B cell (primary cell): ENCODE measurements at regions not wholly inside any gene's neighbourhood (a gene's known extent, or its start where the extent isn't known, plus 50 kb on each side); places are given as distances from the start of the nearest gene placed in this dataset.

ENCODE experiments used
- ATAC-seq: fragments of 200-7000 bp; cut with Tn5 transposase; one replicate; pipeline ENCODE4 v1.10.0; 2021; ENCODE audit warnings: low read depth, mild to moderate bottlenecking, moderate number of reproducible peaks, moderate library complexity
- CTCF ChIA-PET: fragments of 350-600 bp; sonication (Branson Sonifier 250); formaldehyde crosslinking; loops from one replicate; lab custom pipeline; 2021; ENCODE audit warnings: antibody characterized with exemption, inconsistent platforms; lab: Charles Lee
- POLR2A ChIA-PET: fragments of 350-600 bp; sonication (Branson Sonifier 250); formaldehyde crosslinking; loops from one replicate; lab custom pipeline; 2021; ENCODE audit warnings: antibody characterized with exemption; lab: Charles Lee
- DNase-seq: peaks from one replicate; pipeline ENCODE4 v3.0.0; 2013
- H2AFZ ChIP-seq: 2 replicates; pipeline ENCODE4 v1.6.1; 2012; ENCODE audit warnings: mild to moderate bottlenecking, low read depth, low read length; ENCODE audit not compliant: insufficient read depth, poor library complexity, severe bottlenecking
- H3K27ac ChIP-seq, 2 donors: 1 replicate in 1 of 2; 2 replicates in 1 of 2; pipeline ENCODE4 v1.5.1; 2012 to 2013; ENCODE audit warnings: low read length in 2 of 2, mild to moderate bottlenecking in 2 of 2, moderate library complexity in 1 of 2
- H3K27me3 ChIP-seq, 4 experiments: fragments of 200-600 bp in 1 of 4; sonication (generic) in 1 of 4; replicated peaks in 1 of 4; 1 replicate in 2 of 4; 2 replicates in 2 of 4; pipeline versions ENCODE4 v1.6.1 to v1.7.0; 2013 to 2016; ENCODE audit warnings: low read length in 3 of 4, mild to moderate bottlenecking in 2 of 4, mixed read lengths in 1 of 4, moderate library complexity in 1 of 4; ENCODE audit not compliant: insufficient read depth in 4 of 4, control insufficient read depth in 3 of 4; ENCODE audit errors: control extremely low read depth in 1 of 4
- H3K36me3 ChIP-seq, 2 experiments: replicated peaks in 1 of 2; 1 replicate in 1 of 2; 2 replicates in 1 of 2; pipeline versions ENCODE4 v1.6.1 to v1.7.1; 2013; ENCODE audit warnings: low read length in 1 of 2; ENCODE audit not compliant: insufficient read depth in 2 of 2, control insufficient read depth in 1 of 2; ENCODE audit errors: control extremely low read depth in 1 of 2, extremely low read depth in 1 of 2
- H3K4me1 ChIP-seq, 2 donors: fragments of 200-600 bp in 1 of 2; sonication (generic) in 1 of 2; 1 replicate in 1 of 2; 2 replicates in 1 of 2; pipeline versions ENCODE4 v1.5.1 to v1.6.1; 2013 to 2017; ENCODE audit warnings: low read length in 2 of 2; ENCODE audit not compliant: control insufficient read depth in 2 of 2, insufficient read depth in 2 of 2
- H3K4me2 ChIP-seq: replicated peaks from 2 replicates; pipeline ENCODE3; 2012; ENCODE audit warnings: mild to moderate bottlenecking, low read depth, low read length; ENCODE audit not compliant: poor library complexity, severe bottlenecking
- H3K4me3 ChIP-seq, 5 experiments: fragments of 200-600 bp in 1 of 5; sonication (generic) in 1 of 5; 1 replicate in 3 of 5; 2 replicates in 2 of 5; pipeline versions ENCODE4 v1.5.1 to v1.7.0; 2011 to 2016; ENCODE audit warnings: low read length in 4 of 5, mild to moderate bottlenecking in 4 of 5, low read depth in 2 of 5, control low read depth in 1 of 5, moderate library complexity in 1 of 5; ENCODE audit not compliant: insufficient read depth in 1 of 5; ENCODE audit errors: control extremely low read depth in 1 of 5, extremely low read depth in 1 of 5
- H3K79me2 ChIP-seq: fragments of 200-600 bp; sonication (generic); one replicate; pipeline ENCODE4 v1.6.0; 2016; ENCODE audit warnings: low read length; ENCODE audit not compliant: control insufficient read depth, insufficient read depth
- H3K9ac ChIP-seq: fragments of 200-600 bp; sonication (generic); 2 replicates; pipeline ENCODE4 v1.6.1; 2017; ENCODE audit warnings: mild to moderate bottlenecking, low read length, moderate library complexity
- H3K9me3 ChIP-seq, 3 donors: one replicate each; pipeline versions ENCODE4 v1.6.1 to v1.7.1; 2013; ENCODE audit warnings: low read length in 2 of 3; ENCODE audit not compliant: control insufficient read depth in 2 of 3, insufficient read depth in 1 of 3; ENCODE audit errors: control extremely low read depth in 1 of 3
- H4K20me1 ChIP-seq: 2 replicates; pipeline ENCODE4 v1.6.0; 2012; ENCODE audit warnings: mild to moderate bottlenecking, low read length; ENCODE audit not compliant: insufficient read depth, control insufficient read depth, poor library complexity, severe bottlenecking
- H3K27ac Mint-ChIP-seq: one replicate; pipeline ENCODE4 v1.8.0; 2021; ENCODE audit warnings: mixed read lengths
- H3K27me3 Mint-ChIP-seq: one replicate; pipeline ENCODE4 v1.8.0; 2021; ENCODE audit warnings: mixed read lengths
- H3K4me1 Mint-ChIP-seq: one replicate; pipeline ENCODE4 v1.8.0; 2021; ENCODE audit warnings: mixed read lengths
- H3K4me3 Mint-ChIP-seq: one replicate; pipeline ENCODE4 v1.8.0; 2021; ENCODE audit warnings: mixed read lengths
- H3K9me3 Mint-ChIP-seq: one replicate; pipeline ENCODE4 v1.8.0; 2022; ENCODE audit warnings: mixed read lengths; ENCODE audit not compliant: insufficient read depth
- CTCF ChIP-seq: fragments of 200-600 bp; IDR thresholded peaks from one replicate; pipeline ENCODE4 v1.8.0; 2022; ENCODE audit warnings: antibody characterized with exemption, mild to moderate bottlenecking
- EZH2 ChIP-seq: IDR thresholded peaks from 2 replicates; pipeline ENCODE4 v1.6.1; 2012; ENCODE audit warnings: borderline replicate concordance, low read depth, mild to moderate bottlenecking, moderate library complexity, low read length; ENCODE audit not compliant: insufficient read depth, poor library complexity, severe bottlenecking
- WGBS: methylation state at CpG from one replicate; pipeline ENCODE4 v1.1.5; 2013; ENCODE audit warnings: missing lambda C conversion rate; ENCODE audit not compliant: insufficient coverage; 5-methylcytosine and 5-hydroxymethylcytosine counted together
- intact Hi-C: fragments of 100-400 bp; cut with micrococcal nuclease; formaldehyde crosslinking; loops from one replicate; pipeline ENCODE4 v1.10.0; 2022

GRCh38 chr1:178033019-178033418 lies 60.9 kb upstream of the RASAL2 start:
- Histone ChIP-seq H3K4me3 (no peak overlapping the region), H3K79me2 (no peaks in the 10 kb centered on the region), H2AFZ (no peak overlapping the region), H3K9me3 (peaks cover 0 to 6% (median 0%) of the 10 kb centered on the region in 3 donors), H3K9ac (no peak overlapping the region), H3K4me1 (no peaks in the 10 kb centered on the region), H3K4me2 (no peak overlapping the region), H4K20me1 (no peaks in the 10 kb centered on the region), H3K27me3 (peaks cover 0 to 14% (median 2%) of the 10 kb centered on the region in 4 experiments), H3K36me3 (no peaks in the 10 kb centered on the region), H3K27ac (no peak overlapping the region)
- intact Hi-C loops: no loop called here
- Mint-ChIP-seq H3K27me3 (peaks cover 19% of the 10 kb centered on the region), H3K9me3 (no peaks in the 10 kb centered on the region), H3K27ac (no peak overlapping the region), H3K4me1 (peaks cover 2% of the 10 kb centered on the region), H3K4me3 (no peak overlapping the region)
- CTCF ChIA-PET: interaction anchor here (1.6 kb wide), 1 partner anchor 14 kb away, joined by 7 read pairs; no protein-coding TSS in a partner anchor
- POLR2A ChIA-PET: no interaction called here
- no peak for DNase-seq
- ATAC-seq: no peak
- WGBS: no CpG with 5 or more reads among the region's 2 CpGs
- TF ChIP-seq EZH2: no peak

GRCh38 chr1:178034676-178035075 lies 59.2 kb upstream of the RASAL2 start:
- intact Hi-C loops: no loop called here
- ATAC-seq: no peak
- no peak overlapping the region for H2AFZ ChIP-seq

More at GRCh38 chr1:178034676-178035075, 59.2 kb upstream of the RASAL2 start:
- peaks cover 0 to 23% (median 4%) of the 10 kb centered on the region in 4 experiments for H3K27me3 ChIP-seq
- no peaks in the 10 kb centered on the region for H3K36me3 ChIP-seq
- CTCF ChIA-PET: no interaction called here
- peaks cover 2% of the 10 kb centered on the region for H3K4me1 Mint-ChIP-seq
- 83% methylated on average over 1 of the region's 2 CpGs for WGBS
- H3K4me1 ChIP-seq: no peaks in the 10 kb centered on the region
- H3K27ac Mint-ChIP-seq: no peak overlapping the region
- DNase-seq: no peak
- H3K4me3 ChIP-seq: no peak overlapping the region
- H3K9me3 Mint-ChIP-seq: no peaks in the 10 kb centered on the region
- TF ChIP-seq EZH2: no peak
- no peak for TF ChIP-seq CTCF
- peaks cover 0 to 13% (median 0%) of the 10 kb centered on the region in 3 donors for H3K9me3 ChIP-seq
- H3K27me3 Mint-ChIP-seq: peaks cover 28% of the 10 kb centered on the region
- no peak overlapping the region for H3K9ac ChIP-seq
- POLR2A ChIA-PET: no interaction called here
- H3K27ac ChIP-seq: no peak overlapping the region
- no peak overlapping the region for H3K4me2 ChIP-seq
- no peaks in the 10 kb centered on the region for H3K79me2 ChIP-seq
- no peak overlapping the region for H3K4me3 Mint-ChIP-seq
- H4K20me1 ChIP-seq: no peaks in the 10 kb centered on the region
